GM12878 (cell line): ENCODE measurements at regions not wholly inside any gene's neighbourhood (a gene's known extent, or its start where the extent isn't known, plus 50 kb on each side); places are given as distances from the start of the nearest gene placed in this dataset.
A peak's percentile ranks its signal among the peaks of the same experiment; 100 is the strongest.

Experiments used
- ATAC-seq: fragments of 200-7000 bp; cut with Tn5 transposase; 3 replicates; pipeline ENCODE4 v1.9.1; 2020; ENCODE audit warnings: mild to moderate bottlenecking, moderate library complexity
- BruUV-seq: library from RNA; stranded (reverse); fragments of 400-500 nt; replicated peaks from 2 replicates; lab custom pipeline; 2021; lab: Mats Ljungman, UMichigan
- CTCF ChIA-PET: fragments of 300-600 bp; sonication (Branson Sonifier 250); formaldehyde crosslinking; extraction: SDS; loops from one replicate; lab custom pipeline; 2021; ENCODE audit warnings: inconsistent platforms; lab: Yijun Ruan, JAX
- POLR2A ChIA-PET: fragments of 350-600 bp; formaldehyde crosslinking; extraction: SDS; loops from one replicate; lab custom pipeline; 2021; ENCODE audit warnings: inconsistent platforms; lab: Charles Lee
- RAD21 ChIA-PET: fragments of 300-600 bp; sonication (Branson Sonifier 250); formaldehyde crosslinking; loops from one replicate; lab custom pipeline; 2023; ENCODE audit warnings: antibody characterized with exemption; ENCODE audit not compliant: unreplicated experiment; lab: Charles Lee
- SMC1A ChIA-PET: fragments of 300-600 bp; sonication (Branson Sonifier 250); formaldehyde crosslinking; loops from one replicate; lab custom pipeline; 2023; ENCODE audit not compliant: unreplicated experiment, uncharacterized antibody; lab: Charles Lee
- DNase-seq: peaks from one replicate; pipeline ENCODE4 v3.0.0-alpha.2; 2011; ENCODE audit warnings: low read depth, low spot score
- FAIRE-seq: peaks from 3 replicates; lab custom pipeline; 2011; peaks lifted over from hg19 to GRCh38; lab: Jason Lieb, UNC
- H2AFZ ChIP-seq: 2 replicates; pipeline ENCODE4 v1.6.0; 2011; ENCODE audit warnings: low read depth, low read length, control low read depth; ENCODE audit not compliant: control insufficient read depth
- H3K27ac ChIP-seq: 2 replicates; pipeline ENCODE4 v1.5.1; 2011; ENCODE audit warnings: control low read depth; ENCODE audit not compliant: control insufficient read depth, insufficient read depth
- H3K27me3 ChIP-seq, 2 experiments: replicated peaks in 1 of 2; 2 replicates each; pipeline versions ENCODE4 v1.6.0 to v1.6.1; 2011; ENCODE audit warnings: low read length in 1 of 2; ENCODE audit not compliant: control insufficient read depth in 2 of 2, insufficient read depth in 2 of 2
- H3K36me3 ChIP-seq, 2 experiments: 2 replicates each; pipeline ENCODE4 v1.5.1; 2011; ENCODE audit warnings: low read length in 1 of 2; ENCODE audit not compliant: control insufficient read depth in 2 of 2, insufficient read depth in 2 of 2
- H3K4me1 ChIP-seq: 2 replicates; pipeline ENCODE4 v1.6.1; 2011; ENCODE audit warnings: mild to moderate bottlenecking, low read length, moderate library complexity, mixed read lengths; ENCODE audit not compliant: control insufficient read depth, insufficient read depth
- H3K4me2 ChIP-seq: 2 replicates; pipeline ENCODE4 v1.6.0; 2011; ENCODE audit warnings: control low read depth; ENCODE audit not compliant: control insufficient read depth, insufficient read depth
- H3K4me3 ChIP-seq: fragments of 200-600 bp; sonication (generic); 2 replicates; pipeline ENCODE4 v1.5.1; 2016
- H3K79me2 ChIP-seq: 2 replicates; pipeline ENCODE4 v1.6.0; 2011; ENCODE audit warnings: low read length; ENCODE audit not compliant: control insufficient read depth, insufficient read depth
- H3K9ac ChIP-seq: 2 replicates; pipeline ENCODE4 v1.8.0; 2011; ENCODE audit warnings: low read length, control low read depth, mixed read lengths; ENCODE audit not compliant: control insufficient read depth, insufficient read depth
- H3K9me3 ChIP-seq: replicated peaks from 3 replicates; pipeline ENCODE4 v1.5.1; 2011; ENCODE audit warnings: mild to moderate bottlenecking, low read length; ENCODE audit not compliant: control insufficient read depth, insufficient read depth
- H4K20me1 ChIP-seq: 2 replicates; pipeline ENCODE4 v1.6.0; 2011; ENCODE audit not compliant: control insufficient read depth, insufficient read depth
- DPF2 ChIP-seq: fragments of 450-650 bp; IDR thresholded peaks from 2 replicates; pipeline ENCODE4 v1.6.1; 2017; ENCODE audit warnings: mild to moderate bottlenecking
- HDAC2 ChIP-seq: fragments of 200-600 bp; sonication (generic); IDR thresholded peaks from 2 replicates; pipeline ENCODE4 v1.6.1; 2017
- HDAC6 ChIP-seq: fragments of 200-600 bp; sonication (generic); IDR thresholded peaks from one replicate; pipeline ENCODE4 v1.8.0; 2017; ENCODE audit warnings: antibody characterized with exemption; ENCODE audit not compliant: unreplicated experiment
- HDGF ChIP-seq: fragments of 450-650 bp; IDR thresholded peaks from 2 replicates; pipeline ENCODE4 v1.6.1; 2016; ENCODE audit warnings: antibody characterized with exemption
- JUNB ChIP-seq: IDR thresholded peaks from 2 replicates; pipeline ENCODE4 v1.6.1; 2016; ENCODE audit warnings: antibody characterized with exemption, mild to moderate bottlenecking
- LARP7 ChIP-seq: fragments of 450-650 bp; IDR thresholded peaks from 2 replicates; pipeline ENCODE4 v1.6.1; 2017; ENCODE audit warnings: mild to moderate bottlenecking
- MTA3 ChIP-seq: IDR thresholded peaks from 2 replicates; pipeline ENCODE4 v1.6.1; 2012; ENCODE audit warnings: low read length, inconsistent platforms, borderline replicate concordance
- MYB ChIP-seq: fragments of 150-350 bp; IDR thresholded peaks from 2 replicates; pipeline ENCODE4 v1.6.1; 2014; ENCODE audit warnings: mild to moderate bottlenecking, low read depth, low read length, borderline replicate concordance
- NR2C2 ChIP-seq: IDR thresholded peaks from 2 replicates; pipeline ENCODE4 v1.6.1; 2011; ENCODE audit warnings: borderline replicate concordance, low read depth; ENCODE audit not compliant: control insufficient read depth, insufficient read length
- NR2F1 ChIP-seq: fragments of 450-650 bp; conservative IDR thresholded peaks from 2 replicates; pipeline ENCODE4 v1.6.1; 2017; ENCODE audit warnings: mild to moderate bottlenecking
- SMAD5 ChIP-seq: IDR thresholded peaks from 2 replicates; pipeline ENCODE4 v1.6.1; 2016; ENCODE audit warnings: antibody characterized with exemption, low read depth
- SREBF1 ChIP-seq: IDR thresholded peaks from 2 replicates; pipeline ENCODE4 v1.6.1; 2012; ENCODE audit warnings: mild to moderate bottlenecking, low read length
- TCF3 ChIP-seq: IDR thresholded peaks from 2 replicates; pipeline ENCODE4 v1.6.1; 2012; ENCODE audit warnings: low read depth, mild to moderate bottlenecking, low read length, borderline replicate concordance; ENCODE audit not compliant: insufficient read depth
- WRNIP1 ChIP-seq: IDR thresholded peaks from 2 replicates; pipeline ENCODE4 v1.6.1; 2011; ENCODE audit warnings: low read depth, low read length, improper control_type of control experiment, borderline replicate concordance
- ZBED1 ChIP-seq: IDR thresholded peaks from 2 replicates; pipeline ENCODE4 v1.6.1; 2016; ENCODE audit warnings: borderline replicate concordance
- WGBS: methylation state at CpG from one replicate; pipeline ENCODE4 v1.1.6; 2016; ENCODE audit warnings: low lambda C conversion rate; ENCODE audit not compliant: insufficient replicate concordance, insufficient coverage; ENCODE audit errors: missing lambda C conversion rate; 5-methylcytosine and 5-hydroxymethylcytosine counted together
- in situ Hi-C: fragments of 300-500 bp; cut with MboI; formaldehyde crosslinking; loops from 9 replicates; pipeline ENCODE4 v1.14.3; 2018; ENCODE audit warnings: mixed read lengths
- intact Hi-C: fragments of 100-400 bp; cut with micrococcal nuclease; formaldehyde crosslinking; loops from one replicate; pipeline ENCODE4 v1.14.2; 2022; ENCODE audit not compliant: unreplicated experiment
- TF ChIP-seq, protein P1 (sequence below): IDR thresholded peaks from 2 replicates; pipeline ENCODE4 v1.6.1; 2011; ENCODE audit warnings: low read depth, low read length, improper control_type of control experiment, borderline replicate concordance
- TF ChIP-seq, protein P2 (sequence below): IDR thresholded peaks from 2 replicates; pipeline ENCODE4 v1.6.1; 2012; ENCODE audit warnings: low read length, inconsistent platforms
- TF ChIP-seq, protein P3 (sequence below): fragments of 450-650 bp; IDR thresholded peaks from 2 replicates; pipeline ENCODE4 v1.6.1; 2016; ENCODE audit warnings: mild to moderate bottlenecking

DNA sequence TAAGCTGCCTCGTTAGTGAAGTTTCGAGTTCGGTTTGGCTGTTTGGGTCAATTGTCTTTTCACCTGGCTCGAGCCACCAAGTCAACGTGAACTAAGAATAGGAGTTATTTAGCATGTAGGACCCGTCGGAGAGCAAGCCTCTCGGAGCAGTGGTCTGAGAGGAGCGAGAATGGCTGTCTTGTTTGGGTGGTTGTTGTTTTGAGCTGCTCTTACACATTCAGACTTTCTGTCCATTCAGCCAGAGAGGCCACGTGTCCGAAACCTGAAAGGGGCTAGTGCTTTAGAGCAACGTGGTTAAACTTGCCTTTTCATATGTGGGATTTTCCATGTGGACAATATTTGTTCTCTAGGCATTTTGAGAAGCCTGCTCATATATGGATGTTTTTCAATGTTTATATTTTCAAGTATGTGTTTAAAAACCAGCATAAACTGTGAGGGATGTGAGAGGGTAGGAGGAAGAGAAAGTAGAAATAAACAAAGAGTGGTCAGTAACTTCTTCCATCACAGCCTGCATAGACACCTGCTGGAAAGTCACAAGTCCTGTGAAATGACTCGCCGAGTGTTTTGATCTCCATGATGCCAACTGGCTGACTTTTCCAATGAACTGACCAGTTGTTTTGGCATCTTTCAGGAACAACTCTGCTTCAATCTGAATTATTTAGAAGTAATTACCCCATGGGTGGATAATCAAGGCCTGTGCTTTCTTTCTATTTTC, 221.0 kb downstream of the ASCL1 start (continued):
- TF ChIP-seq, protein P1, sequence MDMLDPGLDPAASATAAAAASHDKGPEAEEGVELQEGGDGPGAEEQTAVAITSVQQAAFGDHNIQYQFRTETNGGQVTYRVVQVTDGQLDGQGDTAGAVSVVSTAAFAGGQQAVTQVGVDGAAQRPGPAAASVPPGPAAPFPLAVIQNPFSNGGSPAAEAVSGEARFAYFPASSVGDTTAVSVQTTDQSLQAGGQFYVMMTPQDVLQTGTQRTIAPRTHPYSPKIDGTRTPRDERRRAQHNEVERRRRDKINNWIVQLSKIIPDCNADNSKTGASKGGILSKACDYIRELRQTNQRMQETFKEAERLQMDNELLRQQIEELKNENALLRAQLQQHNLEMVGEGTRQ = no peak
- TF ChIP-seq, all 136 proteins: peak for 9

DNA sequence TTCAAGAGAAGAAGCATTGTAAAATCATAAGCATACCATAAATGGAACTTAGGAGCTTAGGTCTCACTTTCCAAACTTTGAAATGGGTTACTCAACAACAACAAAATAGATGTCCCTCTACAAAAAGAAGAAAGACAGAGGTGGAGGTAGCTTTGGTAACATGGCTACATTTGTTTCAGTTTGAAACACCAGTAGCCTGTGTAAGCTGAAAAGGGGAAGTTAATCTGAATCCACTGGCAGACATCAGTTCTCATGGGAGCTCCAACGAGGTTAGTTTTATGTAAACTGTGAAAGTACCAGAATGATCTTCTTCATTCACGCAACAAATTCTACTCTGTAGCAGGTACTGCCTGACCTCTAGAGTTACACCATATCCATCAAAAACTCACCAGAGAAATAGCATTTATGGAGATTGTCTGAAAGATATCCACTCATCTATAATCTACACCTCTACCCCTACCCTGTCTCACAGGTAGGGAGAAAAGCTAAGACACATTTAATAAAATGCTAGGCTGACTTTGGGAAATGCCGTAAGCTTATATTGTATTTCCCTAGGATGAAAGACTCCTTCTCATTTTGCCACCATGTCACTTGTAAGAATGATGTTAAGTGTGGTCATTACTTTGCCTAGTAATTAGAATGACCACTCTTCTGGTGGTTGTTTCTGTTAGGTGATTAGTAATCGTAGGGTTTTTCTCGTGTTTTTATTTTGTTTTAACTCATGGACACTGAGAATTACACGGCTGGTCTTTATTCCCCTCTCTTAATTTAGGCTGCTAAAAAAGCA, 224.1 kb downstream of the ASCL1 start:
- WGBS = 0% methylated on average over 6 of the region's 6 CpGs
- no peak overlapping the region for H3K9ac ChIP-seq
- H4K20me1 ChIP-seq = no peaks in the 10 kb centered on the region
- FAIRE-seq = peak; percentile 75
- no peaks in the 10 kb centered on the region for H3K79me2 ChIP-seq
- no peak overlapping the region for H3K4me3 ChIP-seq
- peaks cover 3% of the 10 kb centered on the region for H3K9me3 ChIP-seq
- H3K36me3 ChIP-seq = no peaks in the 10 kb centered on the region
- 0 out of 2 replicates have a peak overlapping the region, but pooled peaks have one; percentile 23 for H3K4me2 ChIP-seq
- H3K27me3 ChIP-seq = no peaks in the 10 kb centered on the region
- ChIA-PET RAD21 (interaction anchor here (0.6 to 4.8 kb wide), 48 partner anchors 9 to 367 kb away, joined by 3 to 67 read pairs (median 6); no protein-coding TSS in a partner anchor), CTCF (interaction anchor here (0.6 to 3.4 kb wide), 34 partner anchors 9 to 450 kb away, joined by 3 to 39 read pairs (median 4); no protein-coding TSS in a partner anchor), POLR2A (interaction anchor here (0.6 to 2.1 kb wide), 12 partner anchors 37 to 233 kb away, joined by 3 to 8 read pairs (median 3); no protein-coding TSS in a partner anchor), SMC1A (interaction anchor here (0.5 to 5.8 kb wide), 50 partner anchors 9 to 1171 kb away, joined by 3 to 72 read pairs (median 6); partner anchors contain the start of gene C12orf42)
- H3K27ac ChIP-seq = peak overlapping the region; percentile 45; the same call in 1 of the 2 replicates
- ATAC-seq = peak; percentile 96
- no peaks in the 10 kb centered on the region for H3K4me1 ChIP-seq
- peak overlapping the region; percentile 58 for H2AFZ ChIP-seq
- BruUV-seq = no TSS peak
- in situ Hi-C loops = loop anchor here (5.0 kb wide), 1 partner anchor 321 kb away; no protein-coding TSS in a partner anchor
- peak; percentile 88 for DNase-seq
- intact Hi-C loops = loop anchor here (1.0 to 5.0 kb wide), 8 partner anchors 39 to 323 kb away; no protein-coding TSS in a partner anchor
- no peak for TF ChIP-seq TCF3
- no peak for TF ChIP-seq LARP7
- TF ChIP-seq HDAC2 = no peak
- TF ChIP-seq MYB = 0 out of 2 replicates have a peak, but pooled peaks have one; percentile 14
- TF ChIP-seq SMAD5 = no peak
- TF ChIP-seq SREBF1 = no peak
- peak; percentile 79 for TF ChIP-seq DPF2
- TF ChIP-seq HDAC6 = no peak
- TF ChIP-seq, protein P2, sequence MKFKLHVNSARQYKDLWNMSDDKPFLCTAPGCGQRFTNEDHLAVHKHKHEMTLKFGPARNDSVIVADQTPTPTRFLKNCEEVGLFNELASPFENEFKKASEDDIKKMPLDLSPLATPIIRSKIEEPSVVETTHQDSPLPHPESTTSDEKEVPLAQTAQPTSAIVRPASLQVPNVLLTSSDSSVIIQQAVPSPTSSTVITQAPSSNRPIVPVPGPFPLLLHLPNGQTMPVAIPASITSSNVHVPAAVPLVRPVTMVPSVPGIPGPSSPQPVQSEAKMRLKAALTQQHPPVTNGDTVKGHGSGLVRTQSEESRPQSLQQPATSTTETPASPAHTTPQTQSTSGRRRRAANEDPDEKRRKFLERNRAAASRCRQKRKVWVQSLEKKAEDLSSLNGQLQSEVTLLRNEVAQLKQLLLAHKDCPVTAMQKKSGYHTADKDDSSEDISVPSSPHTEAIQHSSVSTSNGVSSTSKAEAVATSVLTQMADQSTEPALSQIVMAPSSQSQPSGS = 0 out of 2 replicates have a peak, but pooled peaks have one; percentile 20
- peak; percentile 57; the same call in 1 of the 2 replicates for TF ChIP-seq ZBED1
- TF ChIP-seq, protein P3, sequence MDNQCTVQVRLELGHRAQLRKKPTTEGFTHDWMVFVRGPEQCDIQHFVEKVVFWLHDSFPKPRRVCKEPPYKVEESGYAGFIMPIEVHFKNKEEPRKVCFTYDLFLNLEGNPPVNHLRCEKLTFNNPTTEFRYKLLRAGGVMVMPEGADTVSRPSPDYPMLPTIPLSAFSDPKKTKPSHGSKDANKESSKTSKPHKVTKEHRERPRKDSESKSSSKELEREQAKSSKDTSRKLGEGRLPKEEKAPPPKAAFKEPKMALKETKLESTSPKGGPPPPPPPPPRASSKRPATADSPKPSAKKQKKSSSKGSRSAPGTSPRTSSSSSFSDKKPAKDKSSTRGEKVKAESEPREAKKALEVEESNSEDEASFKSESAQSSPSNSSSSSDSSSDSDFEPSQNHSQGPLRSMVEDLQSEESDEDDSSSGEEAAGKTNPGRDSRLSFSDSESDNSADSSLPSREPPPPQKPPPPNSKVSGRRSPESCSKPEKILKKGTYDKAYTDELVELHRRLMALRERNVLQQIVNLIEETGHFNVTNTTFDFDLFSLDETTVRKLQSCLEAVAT = peak; percentile 36; the same call in 1 of the 2 replicates
- no peak for TF ChIP-seq HDGF
- no peak for TF ChIP-seq MTA3
- TF ChIP-seq JUNB = peak; percentile 63
- no peak; the same call in 1 of the 2 replicates for TF ChIP-seq NR2F1
- TF ChIP-seq NR2C2 = no peak
- TF ChIP-seq WRNIP1 = no peak
